HPDE6-E6E7 (cell line): ENCODE measurements at regions not wholly inside any gene's neighbourhood (a gene's known extent, or its start where the extent isn't known, plus 50 kb on each side); places are given as distances from the start of the nearest gene placed in this dataset.

Source experiments
- DNase-seq: peaks from one replicate; pipeline ENCODE4 v3.0.0; 2011; ENCODE audit warnings: missing footprints; ENCODE audit errors: extremely low spot score

DNA sequence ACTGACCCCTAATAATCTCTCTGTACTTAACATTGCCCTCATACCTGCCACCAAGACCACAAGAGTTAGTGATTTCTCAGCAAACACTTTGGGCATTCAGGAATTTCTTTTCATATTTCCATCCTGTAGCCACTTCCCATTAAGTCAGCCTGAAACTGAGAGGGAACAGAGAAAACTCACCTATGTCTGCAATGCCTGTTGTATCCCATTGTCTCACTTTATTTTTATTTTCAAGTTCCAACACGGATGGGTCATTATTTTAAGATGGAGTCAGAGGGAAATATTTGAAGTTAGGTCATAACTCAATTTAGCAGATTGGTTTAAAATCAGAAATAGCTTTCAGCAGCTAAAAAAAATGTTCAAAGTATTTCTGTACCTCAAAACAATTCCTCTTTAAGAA is 937.8 kb upstream of the CHORDC1 start:
- no peak for DNase-seq

- DNase-seq = no peak
Measured at GRCh38 chr11:91158891-91159537, 936.2 kb upstream of the CHORDC1 start.

- DNase-seq = no peak
Measured at GRCh38 chr11:91158297-91158696, 935.4 kb upstream of the CHORDC1 start.

DNA sequence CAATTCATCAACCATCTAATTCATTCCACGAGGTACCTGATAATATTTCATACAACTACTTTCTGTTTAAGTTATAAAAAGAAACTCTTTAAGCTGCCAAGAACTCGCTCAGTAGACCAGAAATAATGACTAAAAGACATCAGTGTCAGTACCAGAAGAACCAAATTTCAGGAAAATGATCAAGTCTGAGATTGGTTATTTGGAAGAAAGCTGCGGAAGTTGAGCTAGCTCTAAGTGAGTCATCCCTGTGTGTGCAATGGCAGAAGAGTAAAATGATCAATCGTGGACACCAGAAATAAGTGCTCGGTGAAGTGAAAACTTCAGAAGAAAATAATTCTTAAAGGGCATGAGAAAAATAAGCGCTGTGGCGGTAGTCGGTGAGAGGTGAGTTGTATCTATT is 933.2 kb upstream of the CHORDC1 start:
- no peak for DNase-seq

DNA sequence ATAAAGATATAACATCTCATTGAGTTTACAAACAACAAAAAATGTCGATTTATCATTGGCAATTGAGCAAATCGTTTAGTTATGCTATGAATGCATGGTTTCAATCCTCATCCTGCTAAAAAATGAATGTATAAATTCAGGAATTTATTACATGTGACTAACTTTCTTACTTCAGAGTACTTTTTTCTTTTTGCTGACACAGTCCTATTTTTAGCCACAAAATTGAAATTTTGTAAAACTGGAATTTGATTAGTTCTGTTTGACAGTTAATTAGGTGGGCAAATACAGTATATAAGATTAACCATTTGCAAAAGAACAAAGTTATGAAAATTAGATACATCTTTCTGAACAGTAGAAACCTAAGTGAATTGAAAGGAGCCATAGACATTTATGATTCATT is 925.0 kb upstream of the CHORDC1 start:
- DNase-seq = no peak

GRCh38 chr11:91141655-91142054 is 918.8 kb upstream of the CHORDC1 start:
- no peak for DNase-seq

DNA sequence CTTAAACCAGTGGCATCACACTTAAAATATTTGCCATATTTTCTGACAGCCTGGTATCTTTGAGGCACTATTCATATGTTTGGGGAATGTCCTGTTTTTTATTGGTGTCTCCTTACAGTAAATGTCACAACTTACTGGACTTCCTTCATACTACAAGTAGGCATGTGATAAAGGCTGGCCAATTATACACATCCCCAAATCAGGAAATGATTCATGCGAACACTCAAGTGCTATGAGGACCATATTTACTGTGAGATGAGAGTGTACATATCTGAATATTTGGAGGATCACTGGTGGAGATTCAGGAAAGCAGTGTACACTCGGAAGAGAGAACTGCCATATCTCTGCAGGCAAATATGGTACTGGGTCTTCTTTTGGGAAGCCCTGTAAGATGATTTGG is 913.8 kb upstream of the CHORDC1 start:
- DNase-seq = no peak

DNA sequence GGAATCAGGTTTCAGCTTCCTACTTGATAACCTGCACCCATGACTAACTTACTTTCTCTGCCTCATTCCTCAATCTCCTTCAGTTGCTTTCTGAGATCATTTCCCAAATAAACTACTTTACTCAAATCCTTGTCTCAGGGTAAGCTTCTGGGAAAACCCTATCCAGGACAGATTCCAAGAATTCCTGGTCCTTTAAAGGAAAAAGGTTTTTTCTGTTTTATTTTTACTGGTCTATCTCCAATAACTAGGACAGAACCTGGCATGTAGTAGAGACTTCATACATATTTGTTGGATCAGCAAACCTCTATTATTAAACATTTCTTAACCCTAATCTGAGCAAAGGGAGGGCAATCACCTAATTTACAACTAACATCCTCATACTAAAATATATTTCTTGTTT is 910.5 kb upstream of the CHORDC1 start:
- no peak for DNase-seq

DNA sequence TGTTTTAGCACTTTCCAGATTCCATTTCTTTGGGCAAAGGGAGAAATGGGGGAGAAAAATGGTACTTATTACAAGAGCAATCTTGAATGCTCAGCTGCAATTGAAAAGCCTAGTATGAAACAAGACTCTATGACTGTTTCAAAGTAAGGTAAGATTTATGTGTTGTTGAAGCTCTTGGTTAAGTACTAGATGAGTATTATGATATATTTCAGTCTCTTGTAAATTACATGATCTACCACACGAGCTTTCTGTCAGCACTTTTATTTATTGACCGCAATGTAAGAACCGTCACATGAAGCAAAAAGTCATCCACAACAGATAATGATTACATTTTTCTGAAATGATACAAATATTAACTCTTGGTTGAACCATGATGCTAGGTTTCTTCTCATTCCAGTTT is 906.7 kb upstream of the CHORDC1 start:
- DNase-seq = no peak

DNA sequence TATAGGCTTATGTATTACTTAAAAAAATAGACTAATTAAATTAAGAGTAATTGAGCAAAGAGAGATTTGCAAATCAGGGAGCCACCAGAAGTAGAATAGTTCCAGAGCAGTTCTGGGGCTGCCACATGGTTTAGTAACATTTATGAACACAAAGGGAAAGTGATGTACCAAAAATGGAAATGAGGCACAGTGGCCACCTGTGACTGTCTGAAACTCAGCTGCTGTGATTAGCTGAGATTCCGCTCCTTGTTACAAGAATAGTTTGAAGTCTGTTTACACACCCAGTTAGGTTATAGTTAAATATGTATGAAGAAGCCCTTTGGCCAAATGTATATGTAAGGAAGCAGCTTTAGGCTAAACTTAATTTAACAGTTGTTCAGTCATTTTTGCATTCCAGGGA is 901.5 kb upstream of the CHORDC1 start:
- DNase-seq = no peak

- DNase-seq = no peak
Measured at GRCh38 chr11:91115116-91115515, 892.3 kb upstream of the CHORDC1 start.

DNA sequence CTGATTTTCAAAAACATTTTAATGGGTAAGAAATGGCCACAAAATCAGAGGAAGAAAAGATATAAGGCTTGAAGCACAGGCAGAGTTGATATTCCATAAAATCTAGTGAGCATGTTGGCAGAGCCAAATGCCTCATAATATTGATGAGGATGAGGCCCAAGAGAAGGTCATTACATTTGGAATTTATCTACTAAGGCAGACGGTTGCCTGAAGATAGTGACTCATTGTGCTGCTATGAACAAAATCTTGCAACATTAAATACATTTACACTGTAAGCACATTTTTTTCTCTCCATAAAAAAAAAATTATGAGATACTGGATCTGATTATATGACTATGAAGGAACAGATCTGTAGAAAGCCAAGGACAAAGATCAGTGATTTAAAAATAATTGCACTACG is 881.4 kb upstream of the CHORDC1 start:
- peak; percentile 1 for DNase-seq

GRCh38 chr11:91100427-91100826 is 877.6 kb upstream of the CHORDC1 start:
- DNase-seq = no peak

- no peak for DNase-seq
Measured at GRCh38 chr11:91097083-91097482, 874.2 kb upstream of the CHORDC1 start.

GRCh38 chr11:91093141-91093540 is 870.3 kb upstream of the CHORDC1 start:
- DNase-seq = no peak

GRCh38 chr11:91091563-91091962 is 868.7 kb upstream of the CHORDC1 start:
- DNase-seq = no peak

DNA sequence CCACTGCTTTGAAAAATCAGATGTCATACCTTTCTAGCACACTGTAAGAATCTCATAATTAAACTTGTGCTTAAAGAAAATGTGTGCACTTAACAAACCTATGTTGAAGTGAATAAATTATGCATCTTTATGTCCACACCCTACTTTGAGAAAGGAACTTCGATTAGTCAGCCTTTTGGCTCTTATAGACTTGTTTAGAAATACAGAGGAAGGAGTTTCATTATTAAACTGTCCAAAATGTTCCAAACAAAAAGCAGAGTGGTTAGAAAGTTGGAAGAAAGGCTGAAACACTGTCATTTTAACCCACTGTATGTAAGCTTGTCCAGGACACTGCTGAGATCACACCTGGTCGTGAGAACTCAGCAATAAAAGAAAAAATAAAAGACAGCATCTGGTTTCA is 863.2 kb upstream of the CHORDC1 start:
- DNase-seq = no peak

DNA sequence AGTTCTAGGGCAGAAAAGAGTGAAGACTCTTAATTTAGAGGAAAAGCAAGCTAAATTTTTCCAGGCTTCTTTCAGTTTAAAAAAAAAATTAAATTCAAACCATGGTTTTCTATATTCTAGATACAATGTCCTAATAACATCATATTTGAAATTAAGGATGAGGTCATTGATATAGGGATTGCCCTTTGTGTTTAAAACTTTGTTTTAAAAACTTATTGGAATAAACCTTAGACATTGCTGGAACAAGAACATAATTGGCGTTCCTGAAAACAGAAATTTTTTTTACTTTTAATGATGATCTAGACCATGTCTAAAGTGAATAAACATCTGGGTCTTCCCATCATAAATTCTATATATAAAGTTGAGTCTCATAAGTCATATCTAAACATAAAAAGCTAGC is 859.4 kb upstream of the CHORDC1 start:
- no peak for DNase-seq

GRCh38 chr11:91081440-91082043 is 858.7 kb upstream of the CHORDC1 start:
- DNase-seq = peak; percentile 64

DNA sequence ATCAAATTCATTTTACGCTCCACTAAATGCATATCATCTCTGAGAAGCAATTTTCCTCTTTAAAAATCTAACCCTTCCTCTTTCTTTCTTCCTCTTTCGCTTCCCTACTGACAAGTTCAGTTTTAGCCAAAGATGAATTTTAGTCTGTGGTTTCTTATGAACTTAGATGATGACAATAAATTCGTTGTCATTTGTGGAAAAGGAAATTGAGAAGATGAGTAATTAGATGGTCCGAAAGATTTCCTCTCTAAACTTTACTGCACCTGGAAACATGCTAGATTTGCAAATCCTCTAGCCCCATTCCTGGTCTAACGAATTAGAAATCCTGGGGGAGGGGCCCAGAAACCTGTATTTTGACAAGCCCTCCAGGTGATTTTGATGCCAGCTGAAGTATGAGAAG is 855.4 kb upstream of the CHORDC1 start:
- no peak for DNase-seq

GRCh38 chr11:91075032-91075695 is 852.3 kb upstream of the CHORDC1 start:
- no peak for DNase-seq

GRCh38 chr11:91067666-91068065 is 844.8 kb upstream of the CHORDC1 start:
- no peak for DNase-seq

GRCh38 chr11:91066456-91067047 is 843.7 kb upstream of the CHORDC1 start:
- no peak for DNase-seq
